Stimulated activated CD4-positive, alpha-beta T cell treated with anti-CD3 and anti-CD28 coated beads, Interleukin-15, amount 100 ng/mL, for 48 hours (primary cell): ENCODE measurements at regions not wholly inside any gene's neighbourhood (a gene's known extent, or its start where the extent isn't known, plus 50 kb on each side); places are given as distances from the start of the nearest gene placed in this dataset.
"Not testable (repeated sequence)": the region's sequence is repeated elsewhere in the genome, so short reads cannot be mapped to it uniquely, and the experiment has no call there.

Experiments
- DNase-seq, 2 donors: peaks; one replicate each; pipeline ENCODE4 v3.0.0-alpha.2; 2020; ENCODE audit warnings: low read depth in 2 of 2

GRCh38 chr4:173618648-173619047 lies 88.6 kb upstream of the HAND2 start:
- not testable (repeated sequence) for DNase-seq

GRCh38 chr4:173609158-173609557 lies 79.1 kb upstream of the HAND2 start:
- no peak for DNase-seq

GRCh38 chr4:173608632-173609031 lies 78.6 kb upstream of the HAND2 start:
- DNase-seq: not testable (repeated sequence)

- DNase-seq: no peak
These were observed 61.7 kb upstream of the HAND2 start for GRCh38 chr4:173591760-173592159.

GRCh38 chr4:173590697-173591096 lies 60.7 kb upstream of the HAND2 start:
- no peak for DNase-seq

- DNase-seq: no peak
These were observed 56.0 kb upstream of the HAND2 start for GRCh38 chr4:173585876-173586572.

- DNase-seq: no peak
These were observed 54.5 kb upstream of the HAND2 start for GRCh38 chr4:173584506-173584905.
